ENCODE measurements at regions not wholly inside any gene's neighbourhood (a gene's known extent, or its start where the extent isn't known, plus 50 kb on each side); places are given as distances from the start of the nearest gene placed in this dataset.
"Not testable (repeated sequence)": the region's sequence is repeated elsewhere in the genome, so short reads cannot be mapped to it uniquely, and the experiment has no call there.

DNA sequence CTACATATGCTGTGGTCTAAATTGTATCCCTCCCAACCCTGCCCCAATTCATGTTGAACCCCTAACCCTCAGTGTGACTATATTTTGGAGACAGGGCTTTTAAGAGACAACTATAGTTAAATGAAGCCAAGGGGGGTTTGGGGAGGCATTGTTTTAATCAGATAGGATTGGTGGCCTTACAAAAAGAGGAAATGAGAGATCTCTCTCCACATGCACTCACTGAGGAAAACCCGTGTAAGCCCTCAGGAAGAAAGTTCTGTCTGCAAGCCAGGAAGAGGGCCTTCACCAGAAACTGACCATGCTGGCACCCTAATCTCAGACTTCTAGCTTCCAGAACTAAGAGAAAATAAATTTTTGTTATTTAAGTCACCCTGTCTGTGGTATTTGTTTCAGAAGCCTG, 276.7 kb downstream of the KIF20B start:
- DNase-seq (ENCODE audit: extremely low spot score in 2 of 2), result no peak
- Histone ChIP-seq H3K9me3 (no peaks in the 10 kb centered on the region), H3K36me3 (no peaks in the 10 kb centered on the region), H3K4me1 (no peaks in the 10 kb centered on the region), H3K27ac (no peak overlapping the region), H3K27me3 (no peaks in the 10 kb centered on the region), H3K4me3 (no peak overlapping the region)
- TF ChIP-seq POLR2AphosphoS5 (IDR thresholded peaks at IDR 0.05; ENCODE audit: insufficient read depth in 1 of 2, low read depth in 1 of 2) (no peak), POLR2A (IDR thresholded peaks at IDR 0.05) (no peak)
- TF ChIP-seq, protein P1, sequence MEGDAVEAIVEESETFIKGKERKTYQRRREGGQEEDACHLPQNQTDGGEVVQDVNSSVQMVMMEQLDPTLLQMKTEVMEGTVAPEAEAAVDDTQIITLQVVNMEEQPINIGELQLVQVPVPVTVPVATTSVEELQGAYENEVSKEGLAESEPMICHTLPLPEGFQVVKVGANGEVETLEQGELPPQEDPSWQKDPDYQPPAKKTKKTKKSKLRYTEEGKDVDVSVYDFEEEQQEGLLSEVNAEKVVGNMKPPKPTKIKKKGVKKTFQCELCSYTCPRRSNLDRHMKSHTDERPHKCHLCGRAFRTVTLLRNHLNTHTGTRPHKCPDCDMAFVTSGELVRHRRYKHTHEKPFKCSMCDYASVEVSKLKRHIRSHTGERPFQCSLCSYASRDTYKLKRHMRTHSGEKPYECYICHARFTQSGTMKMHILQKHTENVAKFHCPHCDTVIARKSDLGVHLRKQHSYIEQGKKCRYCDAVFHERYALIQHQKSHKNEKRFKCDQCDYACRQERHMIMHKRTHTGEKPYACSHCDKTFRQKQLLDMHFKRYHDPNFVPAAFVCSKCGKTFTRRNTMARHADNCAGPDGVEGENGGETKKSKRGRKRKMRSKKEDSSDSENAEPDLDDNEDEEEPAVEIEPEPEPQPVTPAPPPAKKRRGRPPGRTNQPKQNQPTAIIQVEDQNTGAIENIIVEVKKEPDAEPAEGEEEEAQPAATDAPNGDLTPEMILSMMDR (IDR thresholded peaks at IDR 0.05), result no peak
- intact Hi-C loops (cut with DNase I), result no loop called here

DNA sequence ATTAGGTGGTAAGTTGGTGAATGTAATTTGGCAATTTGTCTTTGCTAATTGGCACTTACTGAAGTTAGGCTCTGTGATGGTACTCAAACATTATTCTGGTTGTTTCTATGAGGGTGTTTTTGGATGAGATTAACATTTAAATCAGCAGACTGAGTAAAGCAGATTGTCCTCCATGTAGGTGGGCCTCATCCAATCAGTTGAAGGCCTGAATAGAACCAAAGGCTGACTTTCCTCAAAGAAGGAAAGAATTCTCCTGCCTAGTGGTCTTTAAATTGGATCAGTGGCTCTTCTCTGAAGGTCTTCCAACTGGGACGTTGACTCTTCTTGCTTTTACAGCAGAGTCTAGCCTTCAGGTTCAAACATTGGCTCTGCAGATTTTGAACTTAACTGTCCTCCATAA, 278.3 kb downstream of the KIF20B start:
- no peak for DNase-seq (ENCODE audit: extremely low spot score in 2 of 2)
- H3K4me1 ChIP-seq, result no peaks in the 10 kb centered on the region
- intact Hi-C loops (cut with DNase I), result no loop called here
- no peaks in the 10 kb centered on the region for H3K36me3 ChIP-seq
- no peaks in the 10 kb centered on the region for H3K9me3 ChIP-seq
- TF ChIP-seq, protein P1 (IDR thresholded peaks at IDR 0.05), result no peak
- no peak for TF ChIP-seq POLR2A (IDR thresholded peaks at IDR 0.05)
- no peak for TF ChIP-seq POLR2AphosphoS5 (IDR thresholded peaks at IDR 0.05; ENCODE audit: insufficient read depth in 1 of 2, low read depth in 1 of 2)
- no peaks in the 10 kb centered on the region for H3K27me3 ChIP-seq
- H3K27ac ChIP-seq, result no peak overlapping the region
- no peak overlapping the region for H3K4me3 ChIP-seq

DNA sequence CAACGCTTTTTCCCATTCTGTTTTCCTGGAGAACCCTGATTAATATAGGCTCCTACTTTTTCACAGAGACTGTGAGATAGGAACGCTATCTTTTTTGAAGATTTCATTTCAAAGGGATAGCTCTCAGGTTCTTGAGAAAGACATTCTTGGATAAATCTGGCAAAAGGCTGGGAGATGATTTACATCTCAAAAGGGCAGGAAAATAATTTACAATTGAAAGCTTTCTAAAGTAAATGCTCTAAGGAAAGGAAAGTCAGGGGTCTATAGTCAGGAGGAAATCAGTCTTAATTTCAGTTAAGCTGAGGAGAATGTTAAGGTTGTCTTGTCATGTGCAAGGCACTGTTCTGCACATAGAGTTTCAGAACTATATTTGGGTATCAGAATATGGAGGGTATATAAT, 278.8 kb downstream of the KIF20B start:
- Histone ChIP-seq H3K27ac (no peak overlapping the region), H3K36me3 (no peaks in the 10 kb centered on the region), H3K4me3 (no peak overlapping the region), H3K9me3 (no peaks in the 10 kb centered on the region), H3K27me3 (no peaks in the 10 kb centered on the region), H3K4me1 (no peaks in the 10 kb centered on the region)
- no peak for TF ChIP-seq POLR2AphosphoS5 (IDR thresholded peaks at IDR 0.05; ENCODE audit: insufficient read depth in 1 of 2, low read depth in 1 of 2)
- no peak for TF ChIP-seq POLR2A (IDR thresholded peaks at IDR 0.05)
- TF ChIP-seq, protein P1 (IDR thresholded peaks at IDR 0.05), result no peak
- DNase-seq (ENCODE audit: extremely low spot score in 2 of 2), result no peak
- intact Hi-C loops (cut with DNase I), result no loop called here

DNA sequence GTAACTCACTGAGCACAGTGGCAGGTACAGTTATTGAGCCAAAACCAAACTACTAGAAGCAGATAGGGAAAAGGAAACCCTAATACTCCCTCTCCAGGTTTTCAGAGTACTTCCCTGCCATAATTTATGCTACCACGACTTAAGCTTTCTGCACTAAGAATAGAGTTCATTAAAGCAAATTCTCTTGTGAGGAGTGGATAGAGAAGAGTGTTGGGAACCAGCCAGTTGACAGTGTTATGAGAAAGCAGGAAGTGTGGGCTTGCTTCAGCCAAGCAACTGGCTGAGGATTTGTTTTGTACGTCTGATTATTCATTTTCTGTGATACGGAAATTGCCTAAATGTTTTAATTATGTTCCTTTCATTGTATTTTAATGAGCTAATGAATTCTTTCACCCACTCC, 280.5 kb downstream of the KIF20B start:
- H3K4me3 ChIP-seq, result no peak overlapping the region
- intact Hi-C loops (cut with DNase I), result no loop called here
- H3K4me1 ChIP-seq, result no peaks in the 10 kb centered on the region
- DNase-seq (ENCODE audit: extremely low spot score in 2 of 2), result no peak
- H3K36me3 ChIP-seq, result no peaks in the 10 kb centered on the region
- no peaks in the 10 kb centered on the region for H3K27me3 ChIP-seq
- TF ChIP-seq POLR2A (IDR thresholded peaks at IDR 0.05), result no peak
- no peak for TF ChIP-seq POLR2AphosphoS5 (IDR thresholded peaks at IDR 0.05; ENCODE audit: insufficient read depth in 1 of 2, low read depth in 1 of 2)
- TF ChIP-seq, protein P1 (IDR thresholded peaks at IDR 0.05), result no peak
- H3K9me3 ChIP-seq, result no peaks in the 10 kb centered on the region
- H3K27ac ChIP-seq, result no peak overlapping the region

DNA sequence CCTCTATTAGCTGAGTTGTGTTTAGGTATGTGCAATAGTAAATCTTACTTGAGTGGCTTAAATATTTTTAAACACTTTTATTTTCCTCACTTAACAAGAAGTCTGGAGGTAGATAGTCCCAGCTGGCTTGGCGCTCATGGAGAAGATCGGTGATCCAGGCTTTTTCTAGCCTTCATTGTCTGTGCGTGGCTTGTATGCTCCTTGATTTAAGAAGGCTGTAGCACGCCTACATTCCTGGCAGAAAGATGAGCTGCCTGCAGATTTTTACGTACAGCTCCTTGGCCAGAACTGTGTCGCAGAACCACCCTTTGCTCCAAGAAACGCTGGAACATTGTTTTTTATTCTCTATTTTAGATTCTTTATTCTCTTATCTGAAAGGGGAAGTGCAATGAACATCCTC, 284.1 kb downstream of the KIF20B start:
- no peaks in the 10 kb centered on the region for H3K4me1 ChIP-seq

DNA sequence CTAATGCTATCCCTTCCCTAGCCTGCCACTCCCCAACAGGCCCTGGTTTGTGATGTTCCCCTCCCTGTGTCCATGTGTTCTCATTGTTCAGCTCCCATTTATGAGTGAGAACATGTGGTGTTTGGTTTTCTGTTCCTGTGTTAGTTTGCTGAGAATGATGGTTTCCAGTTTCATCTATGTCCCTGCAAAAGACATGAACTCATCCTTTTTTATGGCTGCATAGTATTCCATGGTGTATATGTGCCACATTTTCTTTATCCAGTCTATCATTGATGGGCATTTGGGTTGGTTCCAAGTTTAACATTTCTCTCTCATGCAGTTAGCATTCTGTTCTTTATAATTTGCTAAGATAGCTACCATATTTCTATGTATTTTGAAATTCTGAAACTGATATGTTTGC, 287.0 kb downstream of the KIF20B start:
- DNase-seq (ENCODE audit: extremely low spot score in 2 of 2); H3K36me3 ChIP-seq; H3K9me3 ChIP-seq; H3K27me3 ChIP-seq; H3K4me3 ChIP-seq; intact Hi-C loops (cut with DNase I); H3K4me1 ChIP-seq; H3K27ac ChIP-seq: not testable (repeated sequence)

More for the DNA sequence above, 284.1 kb downstream of the KIF20B start:
- Histone ChIP-seq H3K4me3 (no peak overlapping the region), H3K36me3 (no peaks in the 10 kb centered on the region), H3K9me3 (no peaks in the 10 kb centered on the region), H3K27me3 (no peaks in the 10 kb centered on the region), H3K27ac (no peak overlapping the region)
- intact Hi-C loops (cut with DNase I), result no loop called here
- DNase-seq (ENCODE audit: extremely low spot score in 2 of 2), result no peak
- TF ChIP-seq, protein P1 (IDR thresholded peaks at IDR 0.05), result no peak
- TF ChIP-seq POLR2AphosphoS5 (IDR thresholded peaks at IDR 0.05; ENCODE audit: insufficient read depth in 1 of 2, low read depth in 1 of 2) (no peak), POLR2A (IDR thresholded peaks at IDR 0.05) (no peak)

Measured in vagina (tissue), 2 donors.